Activated T-cell treated with anti-CD3 and anti-CD28 coated beads for 4 hours (primary cell): ENCODE measurements at regions not wholly inside any gene's neighbourhood (a gene's known extent, or its start where the extent isn't known, plus 50 kb on each side); places are given as distances from the start of the nearest gene placed in this dataset.

ENCODE experiments used
- DNase-seq: peaks from one replicate; pipeline ENCODE4 v3.0.0-alpha.2; 2020

- DNase-seq, result no peak
Measured at GRCh38 chr3:107251819-107252218, 125.4 kb upstream of the CCDC54 start.

GRCh38 chr3:107256963-107257362 is 120.3 kb upstream of the CCDC54 start:
- no peak for DNase-seq

DNA sequence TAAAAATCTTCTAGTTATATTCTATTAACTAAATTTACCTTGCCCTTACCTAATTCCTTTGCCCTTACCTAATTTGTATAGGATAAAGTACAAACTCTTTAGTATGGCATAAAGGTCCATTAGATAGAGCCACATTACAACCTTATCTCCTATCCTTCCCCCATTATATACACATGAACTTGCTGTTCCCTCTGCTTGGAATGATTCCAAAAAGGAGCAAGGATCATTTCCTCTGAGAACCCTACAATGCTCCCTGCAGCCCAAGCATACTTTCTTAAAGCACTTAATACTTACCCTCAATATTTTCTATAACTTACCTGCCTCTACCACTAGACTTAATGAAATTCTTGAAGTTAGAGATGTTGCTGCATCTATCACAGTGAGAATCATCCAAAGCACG is 118.9 kb upstream of the CCDC54 start:
- DNase-seq, result no peak

DNA sequence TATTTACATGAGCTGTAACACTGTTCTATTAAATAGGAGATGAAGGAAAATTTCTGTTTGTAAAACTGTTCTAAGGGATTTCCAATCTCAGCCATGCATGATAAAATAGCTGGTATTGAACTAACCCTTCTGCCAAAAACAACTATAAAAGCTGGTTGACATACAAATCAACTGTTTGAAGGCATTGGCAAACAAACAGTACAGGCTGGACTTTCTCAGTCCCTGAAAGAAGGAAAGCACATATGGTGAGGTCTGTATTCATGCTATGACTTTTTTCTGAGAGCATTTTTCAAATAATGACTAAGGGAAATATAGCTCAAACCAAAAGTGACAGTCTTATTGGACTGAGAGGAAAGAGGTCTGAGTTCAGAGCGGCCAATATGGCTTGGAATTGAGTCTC is 117.0 kb upstream of the CCDC54 start:
- DNase-seq, result no peak

GRCh38 chr3:107263269-107264021 is 113.8 kb upstream of the CCDC54 start:
- DNase-seq, result no peak

DNA sequence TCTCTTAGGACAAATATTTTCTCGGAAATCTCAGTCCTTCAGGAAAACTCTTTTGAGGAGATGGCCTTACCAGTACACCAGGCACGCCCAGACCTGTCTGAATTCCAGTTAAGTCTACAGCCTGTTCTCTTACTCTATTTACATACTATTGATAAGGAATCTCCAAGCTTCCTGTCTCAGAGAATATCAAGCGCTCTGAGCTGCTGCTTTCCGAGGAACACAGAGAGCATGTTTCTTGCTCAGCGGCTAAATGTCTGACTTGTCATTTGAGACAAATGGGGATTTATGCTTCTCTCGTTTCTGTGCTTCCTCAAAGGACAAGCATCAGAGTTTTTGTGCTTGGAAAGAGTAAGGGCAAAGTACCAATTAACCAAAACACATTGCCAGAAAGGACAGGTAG is 112.4 kb upstream of the CCDC54 start:
- no peak for DNase-seq

- no peak for DNase-seq
Measured at GRCh38 chr3:107265526-107265925, 111.7 kb upstream of the CCDC54 start.

DNA sequence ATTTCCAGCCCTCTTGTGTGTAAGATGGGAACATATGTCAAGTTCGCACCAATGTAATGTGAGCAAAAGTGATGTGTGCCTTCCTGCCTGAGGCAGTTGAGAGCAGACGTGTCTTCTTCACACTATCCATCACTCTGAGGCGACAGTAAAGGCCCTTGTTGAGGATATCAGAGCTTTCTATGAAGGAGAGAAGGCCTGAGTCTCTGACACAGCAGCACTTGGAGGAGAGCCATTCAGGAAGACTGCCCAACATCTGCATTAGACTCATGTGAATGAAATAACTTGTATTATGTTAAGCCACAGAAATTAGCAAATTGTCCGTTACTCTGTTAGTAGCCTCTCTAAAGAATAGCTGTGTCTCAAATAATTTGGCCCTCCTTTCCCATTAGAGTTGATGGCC is 108.8 kb upstream of the CCDC54 start:
- no peak for DNase-seq

DNA sequence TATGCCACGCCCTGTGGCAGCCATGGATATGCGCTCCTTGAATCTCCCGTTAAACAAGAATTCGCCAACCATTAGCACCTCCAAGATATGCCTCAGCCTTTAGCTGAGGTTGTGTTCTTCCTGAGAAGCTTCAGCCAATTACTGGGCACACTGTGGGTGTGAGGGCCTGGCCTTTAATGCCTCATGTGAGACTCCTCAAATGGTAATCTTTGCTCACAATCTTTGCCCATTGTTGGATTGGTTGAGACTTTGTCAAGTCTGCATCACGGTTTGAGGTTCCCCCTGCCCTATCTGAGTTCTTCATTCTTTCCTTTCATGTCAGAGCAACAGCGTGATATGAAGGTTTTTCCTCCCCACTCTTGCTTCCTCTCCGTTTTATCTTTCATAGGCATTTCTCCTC is 108.1 kb upstream of the CCDC54 start:
- DNase-seq, result no peak

GRCh38 chr3:107271787-107272387 is 105.4 kb upstream of the CCDC54 start:
- DNase-seq, result no peak

- no peak for DNase-seq
Measured at GRCh38 chr3:107272471-107272870, 104.8 kb upstream of the CCDC54 start.

GRCh38 chr3:107272885-107273284 is 104.4 kb upstream of the CCDC54 start:
- no peak for DNase-seq

DNA sequence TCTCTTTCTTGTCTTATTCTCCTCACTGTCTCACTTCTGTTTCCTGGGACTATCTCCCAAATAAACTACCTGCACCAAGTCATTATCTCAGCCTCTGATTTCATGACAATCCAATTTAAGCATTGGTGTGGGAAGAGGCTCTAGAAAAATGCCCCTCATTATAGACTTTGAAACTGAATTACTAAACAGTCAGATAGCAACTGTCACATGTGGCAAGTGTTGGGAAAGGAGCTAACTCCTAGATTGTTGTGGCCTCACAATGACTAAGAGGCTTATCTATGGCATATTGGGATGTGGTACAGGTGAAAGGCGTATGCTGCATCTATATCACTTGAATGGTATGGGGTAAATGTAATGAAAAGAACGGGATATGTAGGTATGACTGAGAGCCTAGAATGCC is 103.5 kb upstream of the CCDC54 start:
- DNase-seq, result no peak

DNA sequence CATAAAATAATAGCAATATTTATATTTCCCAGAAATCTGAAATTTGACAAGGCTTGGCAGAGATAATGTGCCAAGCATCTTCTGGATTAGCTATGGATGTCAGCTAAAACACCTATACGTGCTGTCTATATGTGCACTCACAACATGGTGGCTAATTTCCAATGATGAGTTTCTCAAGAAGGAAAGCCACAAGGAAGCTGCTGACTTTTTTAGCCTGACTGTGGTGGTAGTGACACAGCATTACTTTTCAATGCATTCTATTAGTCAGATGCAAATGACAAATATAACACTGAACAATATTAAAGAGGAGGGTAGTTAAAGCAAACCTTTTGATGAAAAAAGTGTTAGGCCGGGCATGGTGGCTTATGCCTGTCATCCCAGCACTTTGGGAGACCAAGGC is 101.7 kb upstream of the CCDC54 start:
- no peak for DNase-seq

DNA sequence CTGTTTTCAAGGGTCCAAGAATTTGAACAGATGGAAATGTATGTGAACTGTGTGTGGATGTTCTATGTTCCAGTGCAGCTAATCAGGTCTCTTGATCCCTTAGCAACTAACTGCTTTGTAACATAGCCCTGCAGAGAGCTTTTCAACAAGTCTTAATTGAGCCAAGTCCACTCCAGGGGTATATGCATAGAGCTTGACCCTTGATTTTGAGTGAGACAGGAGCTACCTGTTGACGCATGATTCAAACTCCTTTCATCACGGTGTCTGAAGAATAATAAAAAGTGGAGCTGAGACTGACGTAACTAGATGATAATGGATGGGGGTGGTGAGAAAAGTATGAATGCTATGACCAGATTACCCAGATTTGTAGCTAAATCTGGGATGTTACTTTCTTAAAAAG is 93.3 kb upstream of the CCDC54 start:
- DNase-seq, result no peak

DNA sequence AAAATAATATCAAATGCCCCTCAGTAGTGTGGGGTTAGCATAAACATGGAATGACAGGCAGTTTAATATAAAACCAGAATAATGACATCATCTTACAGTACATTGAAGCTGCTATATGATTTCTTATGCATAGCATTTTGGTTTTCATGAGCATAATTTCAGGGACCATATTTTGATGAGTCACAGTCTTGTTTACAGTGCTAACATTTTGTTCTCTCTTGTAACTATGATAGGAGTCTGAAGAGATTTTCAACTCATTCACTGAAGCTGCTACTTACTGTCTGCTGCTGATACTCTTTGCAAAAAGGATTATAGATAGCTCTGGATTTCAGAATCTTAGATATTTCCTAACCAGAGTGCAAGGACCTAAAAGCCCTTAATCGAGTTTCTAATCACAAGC is 92.6 kb upstream of the CCDC54 start:
- no peak for DNase-seq

- DNase-seq, result no peak
Measured at GRCh38 chr3:107285197-107285596, 92.0 kb upstream of the CCDC54 start.

GRCh38 chr3:107289354-107289753 is 87.9 kb upstream of the CCDC54 start:
- DNase-seq, result no peak

DNA sequence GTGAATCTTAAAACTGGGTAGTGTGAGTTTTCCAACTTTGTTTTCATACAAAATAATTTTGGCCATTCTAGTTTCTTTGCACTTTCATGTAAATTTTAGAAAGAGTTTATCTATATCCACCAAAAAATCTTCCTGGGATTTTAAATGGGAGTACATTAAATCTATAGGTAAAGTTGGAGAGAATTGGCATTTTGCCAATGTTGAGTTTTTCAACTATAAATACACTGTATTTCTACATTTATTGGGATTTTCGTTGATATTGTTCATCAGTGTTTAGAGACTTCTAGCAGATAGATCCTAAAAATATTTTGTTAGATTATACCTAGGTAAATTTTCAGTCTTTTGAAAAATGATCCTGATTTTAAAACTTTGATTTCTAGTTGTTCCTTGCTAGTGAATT is 83.1 kb upstream of the CCDC54 start:
- DNase-seq, result no peak

DNA sequence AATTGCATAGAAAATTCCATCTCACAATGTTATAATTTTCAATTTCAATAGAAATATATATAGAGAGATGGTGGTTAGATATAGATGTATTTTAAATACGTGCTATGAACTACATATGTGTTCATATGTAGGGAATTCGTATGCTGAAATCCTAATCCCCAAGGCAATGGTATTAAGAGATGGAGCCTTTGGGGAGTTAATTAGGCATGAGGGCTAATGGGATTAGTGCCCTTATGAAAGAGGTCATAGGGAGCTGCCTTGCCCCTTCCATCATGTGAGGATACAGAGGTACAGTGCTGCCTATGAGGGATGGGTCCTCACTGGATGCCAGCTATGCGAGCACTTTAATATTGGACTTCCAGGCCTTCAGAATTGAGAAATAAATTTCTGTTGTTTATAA is 79.6 kb upstream of the CCDC54 start:
- no peak for DNase-seq

- no peak for DNase-seq
Measured at GRCh38 chr3:107307205-107307604, 70.0 kb upstream of the CCDC54 start.

- no peak for DNase-seq
Measured at GRCh38 chr3:107308716-107309115, 68.5 kb upstream of the CCDC54 start.

DNA sequence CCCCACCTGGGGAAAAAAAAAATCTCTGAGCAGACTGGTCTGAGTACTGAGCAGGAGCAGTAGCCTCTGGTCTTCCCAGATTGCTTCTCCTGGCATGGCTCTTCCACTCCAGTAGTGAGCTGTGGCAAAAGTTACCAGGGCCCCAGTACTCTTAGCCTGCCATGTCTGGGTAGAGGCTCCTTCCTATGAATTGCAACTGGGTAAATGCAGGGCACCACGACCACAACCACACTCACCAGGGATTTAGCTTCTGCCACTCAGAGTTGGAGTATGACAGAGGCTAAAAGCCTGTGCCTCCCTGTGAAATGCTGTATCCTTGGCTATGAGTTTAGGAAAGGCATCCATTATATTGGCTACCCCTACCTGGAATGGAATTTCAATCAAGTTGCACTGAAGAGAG is 67.9 kb upstream of the CCDC54 start:
- no peak for DNase-seq

DNA sequence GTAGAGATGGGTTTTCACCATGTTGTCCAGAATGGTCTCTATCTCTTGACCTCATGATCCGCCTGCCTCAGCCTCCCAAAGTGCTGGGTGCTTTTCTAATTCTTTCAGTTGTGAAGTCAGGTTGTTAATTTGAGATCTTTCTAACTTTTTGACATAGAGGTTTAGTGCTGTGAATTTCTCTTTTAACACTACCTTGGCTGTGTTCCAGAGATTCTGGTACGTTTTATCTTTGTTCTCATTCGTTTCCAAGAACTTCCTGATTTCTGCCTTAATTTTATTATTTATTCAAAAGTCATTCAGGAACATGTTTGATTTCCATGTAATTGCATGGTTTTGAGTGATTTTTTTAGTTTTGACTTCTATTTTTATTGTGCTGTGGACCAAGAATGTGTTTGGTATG is 63.5 kb upstream of the CCDC54 start:
- DNase-seq, result no peak

DNA sequence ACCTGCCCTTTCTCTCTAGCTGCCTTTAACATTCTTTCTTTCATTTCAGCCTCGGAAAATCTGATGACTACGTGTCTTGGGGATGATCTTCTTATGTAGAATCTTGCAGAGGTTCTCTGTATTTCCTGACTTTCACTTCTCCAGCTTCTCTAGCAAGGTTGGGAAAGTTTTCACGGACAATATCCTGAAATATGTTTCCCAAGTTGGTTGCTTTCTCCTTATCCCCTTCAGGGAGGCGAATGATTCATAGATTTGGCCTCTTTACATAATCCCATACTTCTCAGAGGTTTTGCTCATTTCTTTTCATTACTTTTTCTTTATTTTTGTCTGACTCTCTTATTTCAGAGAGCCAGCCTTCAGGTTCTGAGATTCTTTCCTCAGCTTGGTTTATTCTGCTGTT is 62.1 kb upstream of the CCDC54 start:
- no peak for DNase-seq
